WTC11 (cell line): ENCODE measurements at regions not wholly inside any gene's neighbourhood (a gene's known extent, or its start where the extent isn't known, plus 50 kb on each side); places are given as distances from the start of the nearest gene placed in this dataset.

Experiments used
- ATF1 ChIP-seq: sonication (generic); formaldehyde crosslinking; IDR thresholded peaks from 2 replicates; pipeline ENCODE4 v1.8.1; 2023; ENCODE audit warnings: mild to moderate bottlenecking, moderate library complexity, missing genetic modification reagents
- CREB1 ChIP-seq: sonication (generic); formaldehyde crosslinking; IDR thresholded peaks from 2 replicates; pipeline ENCODE4 v1.8.0; 2023; ENCODE audit warnings: mild to moderate bottlenecking, missing genetic modification reagents
- CREM ChIP-seq: sonication (generic); formaldehyde crosslinking; IDR thresholded peaks from 2 replicates; pipeline ENCODE4 v1.8.1; 2022; ENCODE audit warnings: mild to moderate bottlenecking, missing genetic modification reagents, moderate library complexity
- CTCF ChIP-seq: fragments of 200-600 bp; IDR thresholded peaks from 2 replicates; pipeline ENCODE4 v1.8.0; 2022; ENCODE audit warnings: antibody characterized with exemption
- ESRRA ChIP-seq: sonication (generic); formaldehyde crosslinking; IDR thresholded peaks from 2 replicates; pipeline ENCODE4 v1.8.1; 2022; ENCODE audit warnings: mild to moderate bottlenecking, missing genetic modification reagents, borderline replicate concordance
- FOXP1 ChIP-seq: sonication (generic); formaldehyde crosslinking; IDR thresholded peaks from 2 replicates; pipeline ENCODE4 v1.8.0; 2022; ENCODE audit warnings: missing genetic modification reagents, mild to moderate bottlenecking, moderate library complexity, borderline replicate concordance
- KAT7 ChIP-seq: sonication (generic); formaldehyde crosslinking; IDR thresholded peaks from 2 replicates; pipeline ENCODE4 v1.8.1; 2023; ENCODE audit warnings: missing genetic modification reagents, mild to moderate bottlenecking, borderline replicate concordance
- MAX ChIP-seq: sonication (generic); formaldehyde crosslinking; IDR thresholded peaks from 2 replicates; pipeline ENCODE4 v1.8.0; 2022; ENCODE audit warnings: mild to moderate bottlenecking, missing genetic modification reagents
- STAT6 ChIP-seq: sonication (generic); formaldehyde crosslinking; conservative IDR thresholded peaks from 2 replicates; pipeline ENCODE4 v1.8.1; 2023; ENCODE audit warnings: mild to moderate bottlenecking, low read depth, missing genetic modification reagents, moderate library complexity
- TP53 ChIP-seq: sonication (generic); formaldehyde crosslinking; IDR thresholded peaks from 2 replicates; pipeline ENCODE4 v1.8.1; 2023; ENCODE audit warnings: mild to moderate bottlenecking, missing genetic modification reagents
- ZBTB43 ChIP-seq: sonication (generic); formaldehyde crosslinking; IDR thresholded peaks from 2 replicates; pipeline ENCODE4 v1.8.1; 2023; ENCODE audit warnings: mild to moderate bottlenecking, missing genetic modification reagents
- ZNF121 ChIP-seq: sonication (generic); formaldehyde crosslinking; IDR thresholded peaks from 2 replicates; pipeline ENCODE4 v1.8.0; 2023; ENCODE audit warnings: missing genetic modification reagents

- TF ChIP-seq CTCF (no peak), ESRRA (CRISPR knock-in tag) (no peak), KAT7 (CRISPR knock-in tag) (no peak), TP53 (CRISPR knock-in tag) (no peak), CREB1 (CRISPR knock-in tag) (no peak), ZBTB43 (CRISPR knock-in tag) (no peak), ATF1 (CRISPR knock-in tag) (no peak), STAT6 (CRISPR knock-in tag) (no peak), CREM (CRISPR knock-in tag) (no peak), FOXP1 (CRISPR knock-in tag) (no peak), MAX (no peak), ZNF121 (no peak)
These were observed 363.4 kb upstream of the LYPLAL1 start for GRCh38 chr1:218810306-218810705.
